DND-41 (cell line): ENCODE measurements at regions not wholly inside any gene's neighbourhood (a gene's known extent, or its start where the extent isn't known, plus 50 kb on each side); places are given as distances from the start of the nearest gene placed in this dataset.

Experiments used
- CTCF ChIP-seq: IDR thresholded peaks from 2 replicates; pipeline ENCODE4 v1.5.1; 2012; ENCODE audit warnings: borderline replicate concordance, low read length, moderate library complexity, mild to moderate bottlenecking; ENCODE audit not compliant: poor library complexity, severe bottlenecking; ENCODE audit errors: extremely low read depth
- EZH2 ChIP-seq: IDR thresholded peaks from 3 replicates; pipeline ENCODE4 v1.6.1; 2012; ENCODE audit warnings: borderline replicate concordance, low read depth, mild to moderate bottlenecking, moderate library complexity, low read length, inconsistent platforms; ENCODE audit not compliant: severe bottlenecking

- TF ChIP-seq CTCF = no peak
- no peak for TF ChIP-seq EZH2
These were observed 212.5 kb upstream of the ZIC3 start for GRCh38 chrX:137353404-137353803.
